BJ (cell line): ENCODE measurements at regions not wholly inside any gene's neighbourhood (a gene's known extent, or its start where the extent isn't known, plus 50 kb on each side); places are given as distances from the start of the nearest gene placed in this dataset.

Source experiments
- CTCF ChIA-PET: fragments of 350-600 bp; formaldehyde crosslinking; extraction: SDS; loops from one replicate; lab custom pipeline; 2021; ENCODE audit warnings: antibody characterized with exemption, inconsistent platforms; lab: Yijun Ruan, JAX
- POLR2A ChIA-PET: fragments of 300-600 bp; sonication (Branson Sonifier 250); formaldehyde crosslinking; extraction: SDS; loops from one replicate; lab custom pipeline; 2021; ENCODE audit warnings: antibody characterized with exemption; lab: Charles Lee
- DNase-seq: peaks from one replicate; pipeline ENCODE4 v3.0.0-alpha.2; 2011; ENCODE audit warnings: low read depth
- H3K27me3 ChIP-seq: 2 replicates; pipeline ENCODE4 v1.6.0; 2011; ENCODE audit warnings: low read length; ENCODE audit not compliant: control insufficient read depth, insufficient read depth
- H3K36me3 ChIP-seq: 2 replicates; pipeline ENCODE4 v1.5.1; 2011; ENCODE audit warnings: low read length; ENCODE audit not compliant: control insufficient read depth, insufficient read depth
- H3K4me3 ChIP-seq: 2 replicates; pipeline ENCODE4 v1.5.1; 2011; ENCODE audit warnings: low read depth, mild to moderate bottlenecking, control low read depth, low read length
- TF ChIP-seq, protein P1 (sequence below): IDR thresholded peaks from 2 replicates; pipeline ENCODE4 v1.5.1; 2011; ENCODE audit warnings: low read depth, mild to moderate bottlenecking, control low read depth, inconsistent platforms, low read length, moderate library complexity; ENCODE audit not compliant: insufficient read depth

DNA sequence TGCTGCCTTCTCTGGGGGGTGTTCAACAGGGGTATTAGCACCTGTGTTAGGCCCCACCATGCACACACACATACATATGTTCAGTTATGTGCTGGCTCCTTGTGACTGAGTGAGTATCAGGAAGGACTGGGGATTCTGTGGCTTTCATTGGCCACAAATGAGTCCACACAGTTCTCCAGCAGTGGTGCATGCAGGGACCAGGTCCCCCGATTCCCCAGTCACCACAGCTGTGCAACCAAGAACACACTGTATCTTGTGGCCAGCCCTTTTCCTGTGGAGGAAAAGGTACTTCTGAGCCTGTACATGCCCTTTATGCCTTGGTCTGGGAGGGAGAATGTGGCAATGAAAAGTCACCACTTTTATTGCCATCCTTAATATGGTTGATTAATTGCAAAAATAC, 74.9 kb upstream of the KLF7 start:
- H3K36me3 ChIP-seq = no peaks in the 10 kb centered on the region; the same call in 1 of the 2 replicates
- TF ChIP-seq, protein P1, sequence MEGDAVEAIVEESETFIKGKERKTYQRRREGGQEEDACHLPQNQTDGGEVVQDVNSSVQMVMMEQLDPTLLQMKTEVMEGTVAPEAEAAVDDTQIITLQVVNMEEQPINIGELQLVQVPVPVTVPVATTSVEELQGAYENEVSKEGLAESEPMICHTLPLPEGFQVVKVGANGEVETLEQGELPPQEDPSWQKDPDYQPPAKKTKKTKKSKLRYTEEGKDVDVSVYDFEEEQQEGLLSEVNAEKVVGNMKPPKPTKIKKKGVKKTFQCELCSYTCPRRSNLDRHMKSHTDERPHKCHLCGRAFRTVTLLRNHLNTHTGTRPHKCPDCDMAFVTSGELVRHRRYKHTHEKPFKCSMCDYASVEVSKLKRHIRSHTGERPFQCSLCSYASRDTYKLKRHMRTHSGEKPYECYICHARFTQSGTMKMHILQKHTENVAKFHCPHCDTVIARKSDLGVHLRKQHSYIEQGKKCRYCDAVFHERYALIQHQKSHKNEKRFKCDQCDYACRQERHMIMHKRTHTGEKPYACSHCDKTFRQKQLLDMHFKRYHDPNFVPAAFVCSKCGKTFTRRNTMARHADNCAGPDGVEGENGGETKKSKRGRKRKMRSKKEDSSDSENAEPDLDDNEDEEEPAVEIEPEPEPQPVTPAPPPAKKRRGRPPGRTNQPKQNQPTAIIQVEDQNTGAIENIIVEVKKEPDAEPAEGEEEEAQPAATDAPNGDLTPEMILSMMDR = no peak
- H3K4me3 ChIP-seq = no peak overlapping the region
- H3K27me3 ChIP-seq = no peaks in the 10 kb centered on the region
- ChIA-PET CTCF (interaction anchor here (0.5 to 2.2 kb wide), 6 partner anchors 11 to 255 kb away, joined by 3 to 9 read pairs (median 3); no protein-coding TSS in a partner anchor), POLR2A (interaction anchor here (0.6 to 1.6 kb wide), 4 partner anchors 12 to 18 kb away, joined by 3 to 10 read pairs (median 4); no protein-coding TSS in a partner anchor)
- no peak for DNase-seq

DNA sequence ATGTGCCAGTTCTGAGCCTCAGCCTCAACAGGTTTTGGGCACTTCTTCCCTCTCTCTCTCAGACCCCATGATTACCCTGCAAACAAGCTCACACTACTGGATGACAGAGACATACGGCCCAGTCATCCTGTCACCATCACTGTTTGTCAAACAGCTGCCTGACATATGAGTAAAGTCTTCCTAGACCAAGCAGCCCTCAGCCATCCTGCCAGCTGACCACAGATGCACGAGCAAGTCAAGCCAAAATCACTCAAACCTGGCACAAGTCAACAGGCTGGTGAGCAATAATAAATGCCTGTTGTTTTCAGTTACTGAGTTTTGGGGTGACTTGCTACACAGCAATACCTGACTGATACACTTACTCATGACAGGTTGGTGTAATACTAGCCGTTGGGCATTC, 75.5 kb upstream of the KLF7 start:
- H3K27me3 ChIP-seq = no peaks in the 10 kb centered on the region
- CTCF ChIA-PET = interaction anchor here (1.2 to 2.1 kb wide), 2 partner anchors 10 to 16 kb away, joined by 3 to 5 read pairs; no protein-coding TSS in a partner anchor
- no peaks in the 10 kb centered on the region; the same call in 1 of the 2 replicates for H3K36me3 ChIP-seq
- TF ChIP-seq, protein P1 = no peak
- H3K4me3 ChIP-seq = no peak overlapping the region
- DNase-seq = no peak
- POLR2A ChIA-PET = no interaction called here

DNA sequence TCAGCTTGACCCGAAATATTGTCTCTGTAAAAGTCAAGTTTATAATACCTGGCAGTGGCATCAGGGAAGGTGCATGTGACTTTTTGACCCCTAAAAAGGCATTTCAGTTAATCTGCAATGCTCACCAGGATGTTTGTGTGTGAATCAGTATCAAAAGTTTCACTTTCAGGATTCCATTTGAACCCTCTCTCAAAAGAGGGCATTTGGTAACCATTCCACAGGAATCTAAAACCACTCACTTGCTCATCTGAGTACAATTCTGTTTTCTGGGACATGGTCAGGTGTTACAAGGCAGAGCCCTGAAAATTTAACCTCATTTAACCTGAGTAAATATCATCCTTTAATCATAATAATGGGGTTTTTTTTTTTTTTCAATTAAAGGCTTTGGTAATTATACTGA, 77.9 kb upstream of the KLF7 start:
- Histone ChIP-seq H3K27me3 (no peaks in the 10 kb centered on the region), H3K4me3 (no peak overlapping the region), H3K36me3 (no peaks in the 10 kb centered on the region; the same call in 1 of the 2 replicates)
- TF ChIP-seq, protein P1 = no peak
- CTCF ChIA-PET = interaction anchor here (1.3 kb wide), 1 partner anchor 40 kb away, joined by 3 read pairs; no protein-coding TSS in a partner anchor
- DNase-seq = no peak
- POLR2A ChIA-PET = no interaction called here

DNA sequence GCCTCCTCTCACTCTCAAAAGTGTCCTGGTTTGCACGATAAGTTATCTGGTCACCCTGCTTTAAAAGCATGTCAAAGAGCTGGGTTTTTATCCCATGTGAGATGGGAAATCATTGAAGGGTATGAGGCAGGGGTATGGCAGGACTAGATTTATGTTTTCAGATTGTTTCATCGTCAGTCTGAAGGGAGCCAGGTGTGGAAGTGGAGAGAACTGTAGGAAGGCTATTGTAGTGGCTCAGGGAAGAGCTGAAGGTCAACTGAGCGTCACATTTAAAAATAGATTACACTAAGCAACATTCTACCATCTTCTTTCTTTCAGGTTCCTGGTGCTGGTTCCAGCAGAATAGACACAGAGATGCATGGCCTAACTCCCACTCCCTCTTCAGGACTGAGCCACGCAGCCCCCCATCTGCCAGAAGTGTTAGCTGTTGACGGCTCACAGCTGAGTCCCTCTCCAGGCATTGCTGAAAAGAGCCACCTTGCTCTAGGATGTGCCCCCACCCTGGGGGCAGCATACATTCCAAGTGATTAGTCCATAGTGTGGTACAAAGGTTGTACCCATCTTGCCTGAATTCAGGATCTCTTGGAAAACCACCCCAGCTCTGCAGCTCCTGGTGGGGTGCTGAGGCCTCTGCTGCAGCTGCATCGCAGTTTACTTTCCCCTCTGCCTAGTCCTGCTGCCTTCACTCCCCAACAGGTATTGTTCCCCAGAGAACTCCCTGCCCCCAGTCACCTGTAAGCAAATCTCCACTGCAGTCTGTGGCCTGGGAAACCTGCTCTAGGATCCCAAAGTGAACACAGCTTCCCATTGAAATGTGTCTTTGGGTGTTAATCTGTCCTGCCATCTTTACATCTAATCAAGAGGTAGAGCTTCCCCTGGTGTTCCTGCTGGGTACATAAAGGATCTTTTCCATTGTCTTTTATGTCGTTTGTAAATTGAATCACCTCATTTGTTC, 79.5 kb upstream of the KLF7 start:
- H3K4me3 ChIP-seq = no peak overlapping the region
- TF ChIP-seq, protein P1 = no peak
- DNase-seq = no peak
- CTCF ChIA-PET = no interaction called here
- POLR2A ChIA-PET = no interaction called here
- no peaks in the 10 kb centered on the region; the same call in 1 of the 2 replicates for H3K36me3 ChIP-seq
- H3K27me3 ChIP-seq = no peaks in the 10 kb centered on the region

DNA sequence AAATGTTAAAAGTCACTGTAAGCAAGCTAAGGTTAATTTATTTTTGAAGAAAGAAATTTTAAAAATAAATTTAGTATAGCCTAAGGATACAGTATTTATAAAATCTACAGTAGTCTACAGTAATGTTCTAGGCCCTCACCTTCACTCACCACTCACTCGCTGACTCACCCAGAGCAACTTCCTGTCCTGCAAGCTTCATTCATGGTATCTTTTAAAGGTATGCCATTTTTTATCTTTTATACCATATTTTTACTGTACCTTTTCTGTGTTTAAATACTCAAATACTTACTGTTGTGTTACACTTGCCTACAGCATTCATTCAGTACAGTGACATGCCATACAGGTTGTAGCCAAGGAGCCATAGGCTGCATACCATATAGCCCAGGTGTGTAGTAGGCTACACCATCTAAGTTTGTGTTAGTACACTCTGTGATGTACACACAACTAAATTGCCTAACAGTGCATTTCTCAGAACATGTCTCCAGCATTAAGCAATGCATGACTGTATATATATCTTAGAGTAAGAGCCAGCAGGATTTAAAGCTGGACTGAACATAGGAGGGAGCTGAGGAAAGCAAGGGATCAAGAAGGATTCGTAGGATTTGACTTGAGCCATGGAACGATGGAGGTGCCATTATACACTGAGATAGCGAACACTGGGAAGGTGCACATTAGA, 83.1 kb upstream of the KLF7 start:
- ChIA-PET CTCF (no interaction called here), POLR2A (no interaction called here)
- H3K4me3 ChIP-seq = no peak overlapping the region
- H3K27me3 ChIP-seq = no peaks in the 10 kb centered on the region
- TF ChIP-seq, protein P1 = no peak
- H3K36me3 ChIP-seq = no peaks in the 10 kb centered on the region; the same call in 1 of the 2 replicates
- DNase-seq = no peak
